Liver (tissue), 3 donors: ENCODE measurements at regions not wholly inside any gene's neighbourhood (a gene's known extent, or its start where the extent isn't known, plus 50 kb on each side); places are given as distances from the start of the nearest gene placed in this dataset.

ENCODE experiments used
- FOXA1 ChIP-seq: IDR thresholded peaks from 2 replicates; pipeline ENCODE4 v1.6.1; 2016; ENCODE audit warnings: antibody characterized with exemption
- GABPA ChIP-seq, 2 donors: IDR thresholded peaks in 1 of 2; conservative IDR thresholded peaks in 1 of 2; 2 replicates each; pipeline ENCODE4 v1.6.1; 2016; ENCODE audit warnings: antibody characterized with exemption in 2 of 2, mild to moderate bottlenecking in 1 of 2, moderate library complexity in 1 of 2
- TF ChIP-seq, protein P1 (sequence below): fragments of 150-350 bp; IDR thresholded peaks from 2 replicates; pipeline ENCODE4 v1.5.1; 2017; ENCODE audit warnings: improper control_type of control experiment, low read depth, low read length; ENCODE audit not compliant: missing input control
- TF ChIP-seq, protein P2 (sequence below): IDR thresholded peaks from 2 replicates; pipeline ENCODE4 v1.6.1; 2016; ENCODE audit warnings: antibody characterized with exemption, mild to moderate bottlenecking
- TF ChIP-seq, protein P3 (sequence below): IDR thresholded peaks from 2 replicates; pipeline ENCODE4 v1.6.1; 2016; ENCODE audit warnings: antibody characterized with exemption
- TF ChIP-seq, protein P4 (sequence below): IDR thresholded peaks from 2 replicates; pipeline ENCODE4 v1.6.1; 2016; ENCODE audit warnings: antibody characterized with exemption
- TF ChIP-seq, protein P5 (sequence below): IDR thresholded peaks from 2 replicates; pipeline ENCODE4 v1.6.1; 2016; ENCODE audit warnings: antibody characterized with exemption
- donor health status: healthy.
- donor health status: healthy.

DNA sequence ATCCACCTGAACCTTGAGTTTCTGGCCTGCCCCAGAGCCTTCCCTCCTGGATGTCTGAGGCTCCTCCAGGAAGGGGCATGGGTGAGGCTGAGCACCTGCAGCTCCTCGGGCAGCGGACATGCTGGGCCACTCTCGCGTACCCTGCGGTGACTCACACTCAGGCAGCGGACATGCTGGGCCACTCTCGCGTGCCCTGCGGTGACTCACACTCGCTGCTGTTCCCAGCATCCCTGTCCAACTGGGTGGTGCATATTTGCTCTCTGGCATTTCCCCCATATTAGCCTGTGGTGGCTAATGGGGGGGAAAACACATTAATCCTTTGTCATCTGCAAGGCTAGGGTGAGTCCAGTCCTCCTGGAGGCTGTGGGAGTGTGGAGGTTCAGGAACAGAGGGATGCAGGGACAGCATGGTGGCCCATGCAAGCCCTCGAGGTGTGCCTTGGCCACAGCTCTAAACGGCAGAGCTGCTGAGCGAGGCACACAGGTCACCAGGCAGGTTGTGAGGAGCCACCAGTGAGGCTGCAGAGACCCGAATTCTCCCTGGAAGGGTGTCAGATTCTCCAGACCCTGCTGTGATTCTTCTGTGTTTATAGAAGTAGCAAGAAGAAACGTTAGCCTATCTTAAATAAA lies 728.1 kb downstream of the BRD1 start:
- TF ChIP-seq, protein P1, sequence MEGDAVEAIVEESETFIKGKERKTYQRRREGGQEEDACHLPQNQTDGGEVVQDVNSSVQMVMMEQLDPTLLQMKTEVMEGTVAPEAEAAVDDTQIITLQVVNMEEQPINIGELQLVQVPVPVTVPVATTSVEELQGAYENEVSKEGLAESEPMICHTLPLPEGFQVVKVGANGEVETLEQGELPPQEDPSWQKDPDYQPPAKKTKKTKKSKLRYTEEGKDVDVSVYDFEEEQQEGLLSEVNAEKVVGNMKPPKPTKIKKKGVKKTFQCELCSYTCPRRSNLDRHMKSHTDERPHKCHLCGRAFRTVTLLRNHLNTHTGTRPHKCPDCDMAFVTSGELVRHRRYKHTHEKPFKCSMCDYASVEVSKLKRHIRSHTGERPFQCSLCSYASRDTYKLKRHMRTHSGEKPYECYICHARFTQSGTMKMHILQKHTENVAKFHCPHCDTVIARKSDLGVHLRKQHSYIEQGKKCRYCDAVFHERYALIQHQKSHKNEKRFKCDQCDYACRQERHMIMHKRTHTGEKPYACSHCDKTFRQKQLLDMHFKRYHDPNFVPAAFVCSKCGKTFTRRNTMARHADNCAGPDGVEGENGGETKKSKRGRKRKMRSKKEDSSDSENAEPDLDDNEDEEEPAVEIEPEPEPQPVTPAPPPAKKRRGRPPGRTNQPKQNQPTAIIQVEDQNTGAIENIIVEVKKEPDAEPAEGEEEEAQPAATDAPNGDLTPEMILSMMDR, result no peak
- TF ChIP-seq GABPA (IDR thresholded peaks at IDR 0.05 in 1 of 2, conservative IDR thresholded peaks at IDR 0.05 in 1 of 2), result no peak
- TF ChIP-seq, protein P2, sequence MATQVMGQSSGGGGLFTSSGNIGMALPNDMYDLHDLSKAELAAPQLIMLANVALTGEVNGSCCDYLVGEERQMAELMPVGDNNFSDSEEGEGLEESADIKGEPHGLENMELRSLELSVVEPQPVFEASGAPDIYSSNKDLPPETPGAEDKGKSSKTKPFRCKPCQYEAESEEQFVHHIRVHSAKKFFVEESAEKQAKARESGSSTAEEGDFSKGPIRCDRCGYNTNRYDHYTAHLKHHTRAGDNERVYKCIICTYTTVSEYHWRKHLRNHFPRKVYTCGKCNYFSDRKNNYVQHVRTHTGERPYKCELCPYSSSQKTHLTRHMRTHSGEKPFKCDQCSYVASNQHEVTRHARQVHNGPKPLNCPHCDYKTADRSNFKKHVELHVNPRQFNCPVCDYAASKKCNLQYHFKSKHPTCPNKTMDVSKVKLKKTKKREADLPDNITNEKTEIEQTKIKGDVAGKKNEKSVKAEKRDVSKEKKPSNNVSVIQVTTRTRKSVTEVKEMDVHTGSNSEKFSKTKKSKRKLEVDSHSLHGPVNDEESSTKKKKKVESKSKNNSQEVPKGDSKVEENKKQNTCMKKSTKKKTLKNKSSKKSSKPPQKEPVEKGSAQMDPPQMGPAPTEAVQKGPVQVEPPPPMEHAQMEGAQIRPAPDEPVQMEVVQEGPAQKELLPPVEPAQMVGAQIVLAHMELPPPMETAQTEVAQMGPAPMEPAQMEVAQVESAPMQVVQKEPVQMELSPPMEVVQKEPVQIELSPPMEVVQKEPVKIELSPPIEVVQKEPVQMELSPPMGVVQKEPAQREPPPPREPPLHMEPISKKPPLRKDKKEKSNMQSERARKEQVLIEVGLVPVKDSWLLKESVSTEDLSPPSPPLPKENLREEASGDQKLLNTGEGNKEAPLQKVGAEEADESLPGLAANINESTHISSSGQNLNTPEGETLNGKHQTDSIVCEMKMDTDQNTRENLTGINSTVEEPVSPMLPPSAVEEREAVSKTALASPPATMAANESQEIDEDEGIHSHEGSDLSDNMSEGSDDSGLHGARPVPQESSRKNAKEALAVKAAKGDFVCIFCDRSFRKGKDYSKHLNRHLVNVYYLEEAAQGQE, result no peak
- TF ChIP-seq, protein P3, sequence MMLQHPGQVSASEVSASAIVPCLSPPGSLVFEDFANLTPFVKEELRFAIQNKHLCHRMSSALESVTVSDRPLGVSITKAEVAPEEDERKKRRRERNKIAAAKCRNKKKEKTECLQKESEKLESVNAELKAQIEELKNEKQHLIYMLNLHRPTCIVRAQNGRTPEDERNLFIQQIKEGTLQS, result no peak
- TF ChIP-seq FOXA1, result no peak
- TF ChIP-seq, protein P4, sequence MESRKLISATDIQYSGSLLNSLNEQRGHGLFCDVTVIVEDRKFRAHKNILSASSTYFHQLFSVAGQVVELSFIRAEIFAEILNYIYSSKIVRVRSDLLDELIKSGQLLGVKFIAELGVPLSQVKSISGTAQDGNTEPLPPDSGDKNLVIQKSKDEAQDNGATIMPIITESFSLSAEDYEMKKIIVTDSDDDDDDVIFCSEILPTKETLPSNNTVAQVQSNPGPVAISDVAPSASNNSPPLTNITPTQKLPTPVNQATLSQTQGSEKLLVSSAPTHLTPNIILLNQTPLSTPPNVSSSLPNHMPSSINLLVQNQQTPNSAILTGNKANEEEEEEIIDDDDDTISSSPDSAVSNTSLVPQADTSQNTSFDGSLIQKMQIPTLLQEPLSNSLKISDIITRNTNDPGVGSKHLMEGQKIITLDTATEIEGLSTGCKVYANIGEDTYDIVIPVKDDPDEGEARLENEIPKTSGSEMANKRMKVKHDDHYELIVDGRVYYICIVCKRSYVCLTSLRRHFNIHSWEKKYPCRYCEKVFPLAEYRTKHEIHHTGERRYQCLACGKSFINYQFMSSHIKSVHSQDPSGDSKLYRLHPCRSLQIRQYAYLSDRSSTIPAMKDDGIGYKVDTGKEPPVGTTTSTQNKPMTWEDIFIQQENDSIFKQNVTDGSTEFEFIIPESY, result no peak
- TF ChIP-seq, protein P5, sequence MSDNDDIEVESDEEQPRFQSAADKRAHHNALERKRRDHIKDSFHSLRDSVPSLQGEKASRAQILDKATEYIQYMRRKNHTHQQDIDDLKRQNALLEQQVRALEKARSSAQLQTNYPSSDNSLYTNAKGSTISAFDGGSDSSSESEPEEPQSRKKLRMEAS, result no peak
